Esophagus squamous epithelium (tissue), 4 donors: ENCODE measurements at regions not wholly inside any gene's neighbourhood (a gene's known extent, or its start where the extent isn't known, plus 50 kb on each side); places are given as distances from the start of the nearest gene placed in this dataset.

ENCODE experiments used
- CTCF ChIP-seq, 6 experiments: fragments of 450-650 bp in 4 of 6; fragments of 200-600 bp in 2 of 6; sonication (generic) in 2 of 6; IDR thresholded peaks; one replicate each; pipeline ENCODE4 v1.5.1; 2016 to 2019; ENCODE audit warnings: antibody characterized with exemption in 6 of 6, mild to moderate bottlenecking in 4 of 6, moderate library complexity in 4 of 6
- POLR2A ChIP-seq, 4 donors: fragments of 450-650 bp; IDR thresholded peaks; one replicate each; pipeline ENCODE4 v1.6.1; 2017; ENCODE audit warnings: antibody characterized with exemption in 4 of 4, mild to moderate bottlenecking in 4 of 4, moderate library complexity in 3 of 4

DNA sequence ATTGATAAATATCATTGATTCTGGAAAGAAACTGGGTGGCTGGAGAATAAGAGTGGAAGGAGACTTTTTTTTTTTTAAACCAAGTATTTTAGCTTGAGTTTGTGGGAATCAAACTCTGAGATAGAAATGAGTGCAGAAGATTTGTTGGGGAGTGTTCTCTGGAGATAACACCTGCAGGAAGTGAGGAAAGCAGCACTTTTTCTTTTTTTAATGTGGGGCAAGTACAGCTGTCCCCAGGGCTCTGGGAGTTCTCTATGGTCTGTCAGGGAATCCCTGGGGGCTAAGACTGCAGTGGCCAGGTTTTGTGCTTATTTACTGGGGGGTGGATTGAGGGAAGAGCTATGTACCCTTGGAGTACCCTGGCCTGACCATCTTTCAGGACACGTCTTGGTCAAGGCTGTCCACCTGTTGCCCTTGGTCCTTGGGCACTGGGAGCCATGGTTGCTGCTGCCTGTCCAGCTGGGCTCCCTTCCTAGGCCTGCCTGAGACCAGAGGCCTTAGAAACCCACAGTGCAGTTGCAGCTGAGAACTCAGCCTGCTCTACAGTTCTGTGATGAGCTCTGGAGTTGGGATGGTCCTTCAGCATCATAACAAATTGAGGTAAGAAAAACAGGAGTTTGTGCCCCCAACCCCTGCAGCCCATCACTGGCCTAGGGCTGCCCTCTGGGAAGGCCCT is 85.8 kb downstream of the PHAX start:
- TF ChIP-seq CTCF (IDR thresholded peaks at IDR 0.05) (no peak), POLR2A (IDR thresholded peaks at IDR 0.05) (no peak)
